ENCODE measurements at regions not wholly inside any gene's neighbourhood (a gene's known extent, or its start where the extent isn't known, plus 50 kb on each side); places are given as distances from the start of the nearest gene placed in this dataset.

GRCh38 chr5:174547814-174548213 is 176.6 kb upstream of the MSX2 start:
- Histone ChIP-seq H3K4me1 (ENCODE audit: control extremely low read depth in 1 of 4, control insufficient read depth in 4 of 4, insufficient read depth in 4 of 4, low read length in 3 of 4) (no peaks in the 10 kb centered on the region), H3K36me3 (ENCODE audit: control insufficient read depth in 4 of 4, insufficient read depth in 4 of 4, low read length in 3 of 4) (no peaks in the 10 kb centered on the region), H3K4me3 (ENCODE audit: control insufficient read depth in 1 of 7, extremely low read depth in 1 of 7, insufficient read depth in 4 of 7, low read depth in 2 of 7, low read length in 6 of 7) (no peak overlapping the region), H3K9me3 (ENCODE audit: control extremely low read depth in 1 of 5, control insufficient read depth in 4 of 5, insufficient read depth in 2 of 5, low read depth in 1 of 5, low read length in 4 of 5) (no peaks in the 10 kb centered on the region), H3K27ac (ENCODE audit: insufficient read depth in 1 of 2, low read depth in 1 of 2, low read length in 2 of 2, poor library complexity in 1 of 2, severe bottlenecking in 2 of 2) (no peak overlapping the region), H3K27me3 (replicated peaks in 2 of 5; ENCODE audit: control insufficient read depth in 4 of 5, insufficient read depth in 5 of 5, low read length in 4 of 5) (peaks cover 0 to 3% (median 0%) of the 10 kb centered on the region in 5 experiments)
- no peak for DNase-seq
- WGBS (ENCODE audit: insufficient coverage): 88% methylated on average over 6 of the region's 7 CpGs
- ChIA-PET CTCF (interaction anchor here (1.6 kb wide), 1 partner anchor 9 kb away, joined by 5 read pairs; no protein-coding TSS in a partner anchor), POLR2A (no interaction called here)

- CTCF ChIA-PET: no interaction called here
- POLR2A ChIA-PET: no interaction called here
- Histone ChIP-seq H3K27ac (ENCODE audit: insufficient read depth in 1 of 2, low read depth in 1 of 2, low read length in 2 of 2, poor library complexity in 1 of 2, severe bottlenecking in 2 of 2) (no peak overlapping the region), H3K9me3 (ENCODE audit: control extremely low read depth in 1 of 5, control insufficient read depth in 4 of 5, insufficient read depth in 2 of 5, low read depth in 1 of 5, low read length in 4 of 5) (no peaks in the 10 kb centered on the region), H3K4me1 (ENCODE audit: control extremely low read depth in 1 of 4, control insufficient read depth in 4 of 4, insufficient read depth in 4 of 4, low read length in 3 of 4) (no peaks in the 10 kb centered on the region), H3K36me3 (ENCODE audit: control insufficient read depth in 4 of 4, insufficient read depth in 4 of 4, low read length in 3 of 4) (no peaks in the 10 kb centered on the region), H3K27me3 (replicated peaks in 2 of 5; ENCODE audit: control insufficient read depth in 4 of 5, insufficient read depth in 5 of 5, low read length in 4 of 5) (peaks cover 0 to 3% (median 0%) of the 10 kb centered on the region in 5 experiments), H3K4me3 (ENCODE audit: control insufficient read depth in 1 of 7, extremely low read depth in 1 of 7, insufficient read depth in 4 of 7, low read depth in 2 of 7, low read length in 6 of 7) (no peak overlapping the region)
- WGBS (ENCODE audit: insufficient coverage): 79% methylated on average over 5 of the region's 5 CpGs
- DNase-seq: no peak
These were observed 175.1 kb upstream of the MSX2 start for GRCh38 chr5:174549254-174549653.

- peaks cover 0 to 3% (median 0%) of the 10 kb centered on the region in 5 experiments for H3K27me3 ChIP-seq (replicated peaks in 2 of 5; ENCODE audit: control insufficient read depth in 4 of 5, insufficient read depth in 5 of 5, low read length in 4 of 5)
- 92% methylated on average over 6 of the region's 6 CpGs for WGBS (ENCODE audit: insufficient coverage)
- POLR2A ChIA-PET: no interaction called here
- no peaks in the 10 kb centered on the region for H3K9me3 ChIP-seq (ENCODE audit: control extremely low read depth in 1 of 5, control insufficient read depth in 4 of 5, insufficient read depth in 2 of 5, low read depth in 1 of 5, low read length in 4 of 5)
- CTCF ChIA-PET: no interaction called here
- no peak overlapping the region for H3K4me3 ChIP-seq (ENCODE audit: control insufficient read depth in 1 of 7, extremely low read depth in 1 of 7, insufficient read depth in 4 of 7, low read depth in 2 of 7, low read length in 6 of 7)
- no peaks in the 10 kb centered on the region for H3K36me3 ChIP-seq (ENCODE audit: control insufficient read depth in 4 of 4, insufficient read depth in 4 of 4, low read length in 3 of 4)
- no peaks in the 10 kb centered on the region for H3K4me1 ChIP-seq (ENCODE audit: control extremely low read depth in 1 of 4, control insufficient read depth in 4 of 4, insufficient read depth in 4 of 4, low read length in 3 of 4)
- no peak for DNase-seq
- no peak overlapping the region for H3K27ac ChIP-seq (ENCODE audit: insufficient read depth in 1 of 2, low read depth in 1 of 2, low read length in 2 of 2, poor library complexity in 1 of 2, severe bottlenecking in 2 of 2)
These were observed 174.4 kb upstream of the MSX2 start for GRCh38 chr5:174550026-174550425.

- Histone ChIP-seq H3K4me3 (ENCODE audit: control insufficient read depth in 1 of 7, extremely low read depth in 1 of 7, insufficient read depth in 4 of 7, low read depth in 2 of 7, low read length in 6 of 7) (no peak overlapping the region), H3K9me3 (ENCODE audit: control extremely low read depth in 1 of 5, control insufficient read depth in 4 of 5, insufficient read depth in 2 of 5, low read depth in 1 of 5, low read length in 4 of 5) (no peaks in the 10 kb centered on the region), H3K36me3 (ENCODE audit: control insufficient read depth in 4 of 4, insufficient read depth in 4 of 4, low read length in 3 of 4) (no peaks in the 10 kb centered on the region), H3K27ac (ENCODE audit: insufficient read depth in 1 of 2, low read depth in 1 of 2, low read length in 2 of 2, poor library complexity in 1 of 2, severe bottlenecking in 2 of 2) (no peak overlapping the region), H3K4me1 (ENCODE audit: control extremely low read depth in 1 of 4, control insufficient read depth in 4 of 4, insufficient read depth in 4 of 4, low read length in 3 of 4) (no peaks in the 10 kb centered on the region), H3K27me3 (replicated peaks in 2 of 5; ENCODE audit: control insufficient read depth in 4 of 5, insufficient read depth in 5 of 5, low read length in 4 of 5) (no peaks in the 10 kb centered on the region)
- ChIA-PET CTCF (no interaction called here), POLR2A (no interaction called here)
- no peak for DNase-seq
- 80% methylated on average over 7 of the region's 8 CpGs for WGBS (ENCODE audit: insufficient coverage)
These were observed 172.0 kb upstream of the MSX2 start for GRCh38 chr5:174552428-174552827.

- no peaks in the 10 kb centered on the region for H3K9me3 ChIP-seq (ENCODE audit: control extremely low read depth in 1 of 5, control insufficient read depth in 4 of 5, insufficient read depth in 2 of 5, low read depth in 1 of 5, low read length in 4 of 5)
- 94% methylated on average over 12 of the region's 12 CpGs for WGBS (ENCODE audit: insufficient coverage)
- DNase-seq: no peak
- ChIA-PET POLR2A (no interaction called here), CTCF (no interaction called here)
- no peaks in the 10 kb centered on the region for H3K4me1 ChIP-seq (ENCODE audit: control extremely low read depth in 1 of 4, control insufficient read depth in 4 of 4, insufficient read depth in 4 of 4, low read length in 3 of 4)
- H3K27ac ChIP-seq (ENCODE audit: insufficient read depth in 1 of 2, low read depth in 1 of 2, low read length in 2 of 2, poor library complexity in 1 of 2, severe bottlenecking in 2 of 2): no peak overlapping the region
- H3K27me3 ChIP-seq (replicated peaks in 2 of 5; ENCODE audit: control insufficient read depth in 4 of 5, insufficient read depth in 5 of 5, low read length in 4 of 5): no peaks in the 10 kb centered on the region
- no peaks in the 10 kb centered on the region for H3K36me3 ChIP-seq (ENCODE audit: control insufficient read depth in 4 of 4, insufficient read depth in 4 of 4, low read length in 3 of 4)
- no peak overlapping the region for H3K4me3 ChIP-seq (ENCODE audit: control insufficient read depth in 1 of 7, extremely low read depth in 1 of 7, insufficient read depth in 4 of 7, low read depth in 2 of 7, low read length in 6 of 7)
These were observed 170.8 kb upstream of the MSX2 start for GRCh38 chr5:174553556-174553955.

- 91% methylated on average over 7 of the region's 9 CpGs for WGBS (ENCODE audit: insufficient coverage)
- peak in 1 of 3 donors; percentile 11 for DNase-seq
- POLR2A ChIA-PET: no interaction called here
- H3K27ac ChIP-seq (ENCODE audit: insufficient read depth in 1 of 2, low read depth in 1 of 2, low read length in 2 of 2, poor library complexity in 1 of 2, severe bottlenecking in 2 of 2): no peak overlapping the region
- no peak overlapping the region for H3K4me3 ChIP-seq (ENCODE audit: control insufficient read depth in 1 of 7, extremely low read depth in 1 of 7, insufficient read depth in 4 of 7, low read depth in 2 of 7, low read length in 6 of 7)
- H3K4me1 ChIP-seq (ENCODE audit: control extremely low read depth in 1 of 4, control insufficient read depth in 4 of 4, insufficient read depth in 4 of 4, low read length in 3 of 4): no peaks in the 10 kb centered on the region
- CTCF ChIA-PET: interaction anchor here (1.5 kb wide), 1 partner anchor 8 kb away, joined by 5 read pairs; no protein-coding TSS in a partner anchor
- no peaks in the 10 kb centered on the region for H3K9me3 ChIP-seq (ENCODE audit: control extremely low read depth in 1 of 5, control insufficient read depth in 4 of 5, insufficient read depth in 2 of 5, low read depth in 1 of 5, low read length in 4 of 5)
- peaks cover 0 to 15% (median 0%) of the 10 kb centered on the region in 5 experiments for H3K27me3 ChIP-seq (replicated peaks in 2 of 5; ENCODE audit: control insufficient read depth in 4 of 5, insufficient read depth in 5 of 5, low read length in 4 of 5)
- H3K36me3 ChIP-seq (ENCODE audit: control insufficient read depth in 4 of 4, insufficient read depth in 4 of 4, low read length in 3 of 4): no peaks in the 10 kb centered on the region
These were observed 168.7 kb upstream of the MSX2 start for GRCh38 chr5:174555726-174556125.

GRCh38 chr5:174556756-174557155 is 167.6 kb upstream of the MSX2 start:
- H3K4me3 ChIP-seq (ENCODE audit: control insufficient read depth in 1 of 7, extremely low read depth in 1 of 7, insufficient read depth in 4 of 7, low read depth in 2 of 7, low read length in 6 of 7): no peak overlapping the region
- POLR2A ChIA-PET: no interaction called here
- no peak for DNase-seq
- H3K4me1 ChIP-seq (ENCODE audit: control extremely low read depth in 1 of 4, control insufficient read depth in 4 of 4, insufficient read depth in 4 of 4, low read length in 3 of 4): no peaks in the 10 kb centered on the region
- 94% methylated on average over 2 of the region's 3 CpGs for WGBS (ENCODE audit: insufficient coverage)
- H3K9me3 ChIP-seq (ENCODE audit: control extremely low read depth in 1 of 5, control insufficient read depth in 4 of 5, insufficient read depth in 2 of 5, low read depth in 1 of 5, low read length in 4 of 5): no peaks in the 10 kb centered on the region
- H3K27me3 ChIP-seq (replicated peaks in 2 of 5; ENCODE audit: control insufficient read depth in 4 of 5, insufficient read depth in 5 of 5, low read length in 4 of 5): peaks cover 0 to 25% (median 0%) of the 10 kb centered on the region in 5 experiments
- H3K27ac ChIP-seq (ENCODE audit: insufficient read depth in 1 of 2, low read depth in 1 of 2, low read length in 2 of 2, poor library complexity in 1 of 2, severe bottlenecking in 2 of 2): no peak overlapping the region
- H3K36me3 ChIP-seq (ENCODE audit: control insufficient read depth in 4 of 4, insufficient read depth in 4 of 4, low read length in 3 of 4): no peaks in the 10 kb centered on the region
- CTCF ChIA-PET: interaction anchor here (1.5 kb wide), 1 partner anchor 9 kb away, joined by 5 read pairs; no protein-coding TSS in a partner anchor

All from common myeloid progenitor, CD34-positive (primary cell).